HepG2 (cell line): ENCODE measurements at regions not wholly inside any gene's neighbourhood (a gene's known extent, or its start where the extent isn't known, plus 50 kb on each side); places are given as distances from the start of the nearest gene placed in this dataset.

ENCODE experiments used
- ATAC-seq: fragments of 200-7000 bp; cut with Tn5 transposase; 3 replicates; pipeline ENCODE4 v1.9.1; 2020; ENCODE audit warnings: mild to moderate bottlenecking, moderate library complexity
- BruUV-seq: library from RNA; stranded (reverse); fragments of 400-500 nt; replicated peaks from 2 replicates; lab custom pipeline; 2021; lab: Mats Ljungman, UMichigan
- CTCF ChIA-PET: fragments of 300-600 bp; formaldehyde crosslinking; extraction: SDS; loops from one replicate; lab custom pipeline; 2021; ENCODE audit warnings: low total read pairs, inconsistent platforms, low intra/inter-chr PET ratio; lab: Yijun Ruan, JAX
- POLR2A ChIA-PET: fragments of 350-600 bp; sonication (Branson Sonifier 250); formaldehyde crosslinking; loops from one replicate; lab custom pipeline; 2020; ENCODE audit warnings: antibody characterized with exemption, inconsistent platforms; lab: Yijun Ruan, JAX
- DNase-seq: peaks from one replicate; pipeline ENCODE4 v3.0.0-alpha.2; 2015; ENCODE audit warnings: low spot score
- FAIRE-seq: peaks from 3 replicates; lab custom pipeline; 2011; peaks lifted over from hg19 to GRCh38; lab: Jason Lieb, UNC
- H2AFZ ChIP-seq: one replicate; pipeline ENCODE4 v1.6.1; 2011; ENCODE audit warnings: low read length, inconsistent platforms
- H3K27ac ChIP-seq: fragments of 300-600 bp; 3 replicates; pipeline ENCODE4 v1.8.0; 2011; ENCODE audit warnings: mixed run types, mild to moderate bottlenecking, mixed read lengths, low read length, inconsistent platforms; ENCODE audit not compliant: insufficient read depth; ENCODE audit errors: extremely low read length
- H3K27me3 ChIP-seq, 2 experiments: fragments of 200-600 bp in 1 of 2; 2 replicates in 1 of 2; 3 replicates in 1 of 2; pipeline versions ENCODE4 v1.6.0 to v1.8.0; 2011; ENCODE audit warnings: low read length in 2 of 2, mild to moderate bottlenecking in 2 of 2, moderate library complexity in 2 of 2, inconsistent platforms in 1 of 2; ENCODE audit not compliant: insufficient read depth in 2 of 2, control insufficient read depth in 1 of 2
- H3K36me3 ChIP-seq, 2 experiments: fragments of 200-600 bp in 1 of 2; replicated peaks in 1 of 2; 2 replicates in 1 of 2; 3 replicates in 1 of 2; pipeline versions ENCODE4 v1.5.1 to v1.8.0; 2011; ENCODE audit warnings: low read length in 2 of 2, inconsistent platforms in 1 of 2; ENCODE audit not compliant: insufficient read depth in 2 of 2, control insufficient read depth in 1 of 2
- H3K4me1 ChIP-seq: 2 replicates; pipeline ENCODE4 v1.5.1; 2012; ENCODE audit warnings: low read length, inconsistent platforms; ENCODE audit not compliant: insufficient read depth
- H3K4me2 ChIP-seq: 2 replicates; pipeline ENCODE4 v1.6.0; 2011; ENCODE audit warnings: low read depth, low read length, inconsistent platforms
- H3K4me3 ChIP-seq, 3 experiments: fragments of 200-600 bp in 1 of 3; sonication (generic), shearing (Covaris generic) in 1 of 3; replicated peaks in 1 of 3; 2 replicates each; pipeline ENCODE4 v1.5.1; 2011 to 2016; ENCODE audit warnings: low read length in 3 of 3, inconsistent platforms in 2 of 3, low read depth in 2 of 3, mild to moderate bottlenecking in 2 of 3, control low read depth in 1 of 3, mixed read lengths in 1 of 3; ENCODE audit not compliant: insufficient read depth in 1 of 3
- H3K79me2 ChIP-seq: one replicate; pipeline ENCODE4 v1.6.1; 2011; ENCODE audit warnings: low read length, inconsistent platforms; ENCODE audit not compliant: insufficient read depth
- H3K9ac ChIP-seq: 2 replicates; pipeline ENCODE4 v1.6.0; 2011; ENCODE audit warnings: mild to moderate bottlenecking, low read depth, low read length, inconsistent platforms; ENCODE audit not compliant: insufficient read depth
- H3K9me3 ChIP-seq: 2 replicates; pipeline ENCODE4 v1.5.1; 2012; ENCODE audit warnings: mild to moderate bottlenecking, low read length
- H4K20me1 ChIP-seq: 2 replicates; pipeline ENCODE4 v1.6.0; 2011; ENCODE audit warnings: inconsistent platforms, mild to moderate bottlenecking, low read length, moderate library complexity; ENCODE audit not compliant: insufficient read depth
- DNMT3B ChIP-seq: conservative IDR thresholded peaks from 2 replicates; pipeline ENCODE4 v1.6.1; 2016; ENCODE audit warnings: missing biosample characterization, control low read depth
- ELF4 ChIP-seq: sonication (generic); formaldehyde crosslinking; IDR thresholded peaks from 2 replicates; pipeline ENCODE4 v1.5.0; 2020; ENCODE audit warnings: missing genetic modification reagents, mild to moderate bottlenecking, moderate library complexity, borderline replicate concordance
- EZH2 ChIP-seq: conservative IDR thresholded peaks from 2 replicates; pipeline ENCODE4 v1.6.1; 2012; ENCODE audit warnings: mild to moderate bottlenecking, low read depth, low read length, moderate library complexity
- RFXAP ChIP-seq: sonication (generic); formaldehyde crosslinking; IDR thresholded peaks from 2 replicates; pipeline ENCODE4 v1.4.0; 2020; ENCODE audit warnings: missing genetic modification reagents, borderline replicate concordance
- WIZ ChIP-seq: sonication (generic); formaldehyde crosslinking; IDR thresholded peaks from 2 replicates; pipeline ENCODE4 v1.5.1; 2020; ENCODE audit warnings: mild to moderate bottlenecking, missing genetic modification reagents
- ZMYM2 ChIP-seq: sonication (generic); formaldehyde crosslinking; IDR thresholded peaks from 2 replicates; pipeline ENCODE4 v1.8.0; 2022; ENCODE audit warnings: mild to moderate bottlenecking, missing genetic modification reagents
- ZNF784 ChIP-seq: sonication (generic); formaldehyde crosslinking; IDR thresholded peaks from 2 replicates; pipeline ENCODE4 v1.5.1; 2020; ENCODE audit warnings: missing genetic modification reagents, mild to moderate bottlenecking, borderline replicate concordance
- WGBS: methylation state at CpG from one replicate; pipeline ENCODE4 v1.1.6; 2017; ENCODE audit warnings: low lambda C conversion rate; 5-methylcytosine and 5-hydroxymethylcytosine counted together
- in situ Hi-C: cut with HindIII; loops from 2 replicates; pipeline ENCODE4 v1.10.0; 2017; ENCODE audit warnings: low pct_unique_long_range_greater_than_20kb; ENCODE audit not compliant: extremely low pct_ligation_motif_present
- intact Hi-C: fragments of 100-400 bp; cut with micrococcal nuclease; formaldehyde crosslinking; loops from one replicate; pipeline ENCODE4 v1.10.0; 2022; ENCODE audit not compliant: unreplicated experiment
- TF ChIP-seq, protein P1 (sequence below): sonication (generic); formaldehyde crosslinking; IDR thresholded peaks from 2 replicates; pipeline ENCODE4 v1.5.0; 2020; ENCODE audit warnings: missing genetic modification reagents, mild to moderate bottlenecking, borderline replicate concordance
- TF ChIP-seq, protein P2 (sequence below): sonication (generic); formaldehyde crosslinking; IDR thresholded peaks from 2 replicates; pipeline ENCODE4 v1.4.0; 2020; ENCODE audit warnings: missing genetic modification reagents
- TF ChIP-seq, protein P3 (sequence below): IDR thresholded peaks from 2 replicates; pipeline ENCODE4 v1.6.1; 2016; ENCODE audit warnings: low read depth

GRCh38 chr6:137303441-137303840, 84.3 kb upstream of the IFNGR1 start:
- no peak for ATAC-seq
- intact Hi-C loops = no loop called here
- in situ Hi-C loops = no loop called here

More at GRCh38 chr6:137303441-137303840, 84.3 kb upstream of the IFNGR1 start:
- FAIRE-seq = no peak
- H3K36me3 ChIP-seq = no peaks in the 10 kb centered on the region
- H3K4me1 ChIP-seq = peaks cover 9% of the 10 kb centered on the region; the same call in 1 of the 2 replicates
- H3K4me2 ChIP-seq = no peak overlapping the region
- no peak overlapping the region for H3K27ac ChIP-seq
- ChIA-PET POLR2A (no interaction called here), CTCF (no interaction called here)
- no peaks in the 10 kb centered on the region for H3K9me3 ChIP-seq
- BruUV-seq = no TSS peak
- peaks cover 0 to 25% of the 10 kb centered on the region in 2 experiments; a peak in 3 of 5 replicates for H3K27me3 ChIP-seq
- DNase-seq = no peak
- TF ChIP-seq ZNF784 (CRISPR knock-in tag) (no peak), WIZ (CRISPR knock-in tag) (no peak), RFXAP (CRISPR knock-in tag) (no peak), EZH2 (no peak), ELF4 (CRISPR knock-in tag) (no peak), ZMYM2 (CRISPR knock-in tag) (no peak), DNMT3B (no peak)
- TF ChIP-seq, protein P1, sequence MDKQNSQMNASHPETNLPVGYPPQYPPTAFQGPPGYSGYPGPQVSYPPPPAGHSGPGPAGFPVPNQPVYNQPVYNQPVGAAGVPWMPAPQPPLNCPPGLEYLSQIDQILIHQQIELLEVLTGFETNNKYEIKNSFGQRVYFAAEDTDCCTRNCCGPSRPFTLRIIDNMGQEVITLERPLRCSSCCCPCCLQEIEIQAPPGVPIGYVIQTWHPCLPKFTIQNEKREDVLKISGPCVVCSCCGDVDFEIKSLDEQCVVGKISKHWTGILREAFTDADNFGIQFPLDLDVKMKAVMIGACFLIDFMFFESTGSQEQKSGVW (CRISPR knock-in tag) = no peak
- TF ChIP-seq, protein P2, sequence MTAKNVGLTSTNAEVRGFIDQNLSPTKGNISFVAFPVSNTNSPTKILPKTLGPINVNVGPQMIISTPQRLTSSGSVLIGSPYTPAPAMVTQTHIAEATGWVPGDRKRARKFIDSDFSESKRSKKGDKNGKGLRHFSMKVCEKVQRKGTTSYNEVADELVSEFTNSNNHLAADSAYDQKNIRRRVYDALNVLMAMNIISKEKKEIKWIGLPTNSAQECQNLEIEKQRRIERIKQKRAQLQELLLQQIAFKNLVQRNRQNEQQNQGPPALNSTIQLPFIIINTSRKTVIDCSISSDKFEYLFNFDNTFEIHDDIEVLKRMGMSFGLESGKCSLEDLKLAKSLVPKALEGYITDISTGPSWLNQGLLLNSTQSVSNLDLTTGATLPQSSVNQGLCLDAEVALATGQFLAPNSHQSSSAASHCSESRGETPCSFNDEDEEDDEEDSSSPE (CRISPR knock-in tag) = no peak
- TF ChIP-seq, protein P3, sequence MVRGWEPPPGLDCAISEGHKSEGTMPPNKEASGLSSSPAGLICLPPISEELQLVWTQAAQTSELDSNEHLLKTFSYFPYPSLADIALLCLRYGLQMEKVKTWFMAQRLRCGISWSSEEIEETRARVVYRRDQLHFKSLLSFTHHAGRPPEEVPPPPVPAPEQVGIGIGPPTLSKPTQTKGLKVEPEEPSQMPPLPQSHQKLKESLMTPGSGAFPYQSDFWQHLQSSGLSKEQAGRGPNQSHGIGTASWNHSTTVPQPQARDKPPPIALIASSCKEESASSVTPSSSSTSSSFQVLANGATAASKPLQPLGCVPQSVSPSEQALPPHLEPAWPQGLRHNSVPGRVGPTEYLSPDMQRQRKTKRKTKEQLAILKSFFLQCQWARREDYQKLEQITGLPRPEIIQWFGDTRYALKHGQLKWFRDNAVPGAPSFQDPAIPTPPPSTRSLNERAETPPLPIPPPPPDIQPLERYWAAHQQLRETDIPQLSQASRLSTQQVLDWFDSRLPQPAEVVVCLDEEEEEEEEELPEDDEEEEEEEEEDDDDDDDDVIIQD = no peak
- no peaks in the 10 kb centered on the region for H4K20me1 ChIP-seq
- no peaks in the 10 kb centered on the region for H3K79me2 ChIP-seq
- no peak overlapping the region for H3K9ac ChIP-seq
- no peak overlapping the region for H2AFZ ChIP-seq
- WGBS = 25% methylated on average over 2 of the region's 2 CpGs
- no peak overlapping the region for H3K4me3 ChIP-seq
